HepG2 (cell line): ENCODE measurements at regions not wholly inside any gene's neighbourhood (a gene's known extent, or its start where the extent isn't known, plus 50 kb on each side); places are given as distances from the start of the nearest gene placed in this dataset.
"Not testable (repeated sequence)": the region's sequence is repeated elsewhere in the genome, so short reads cannot be mapped to it uniquely, and the experiment has no call there.

Experiments
- ATAC-seq: fragments of 200-7000 bp; cut with Tn5 transposase; 3 replicates; pipeline ENCODE4 v1.9.1; 2020; ENCODE audit warnings: mild to moderate bottlenecking, moderate library complexity
- BruUV-seq: library from RNA; stranded (reverse); fragments of 400-500 nt; replicated peaks from 2 replicates; lab custom pipeline; 2021; lab: Mats Ljungman, UMichigan
- CTCF ChIA-PET: fragments of 300-600 bp; formaldehyde crosslinking; extraction: SDS; loops from one replicate; lab custom pipeline; 2021; ENCODE audit warnings: low total read pairs, inconsistent platforms, low intra/inter-chr PET ratio; lab: Yijun Ruan, JAX
- POLR2A ChIA-PET: fragments of 350-600 bp; sonication (Branson Sonifier 250); formaldehyde crosslinking; loops from one replicate; lab custom pipeline; 2020; ENCODE audit warnings: antibody characterized with exemption, inconsistent platforms; lab: Yijun Ruan, JAX
- DNase-seq: peaks from one replicate; pipeline ENCODE4 v3.0.0-alpha.2; 2015; ENCODE audit warnings: low spot score
- FAIRE-seq: peaks from 3 replicates; lab custom pipeline; 2011; peaks lifted over from hg19 to GRCh38; lab: Jason Lieb, UNC
- H2AFZ ChIP-seq: one replicate; pipeline ENCODE4 v1.6.1; 2011; ENCODE audit warnings: low read length, inconsistent platforms
- H3K27ac ChIP-seq: fragments of 300-600 bp; 3 replicates; pipeline ENCODE4 v1.8.0; 2011; ENCODE audit warnings: mixed run types, mild to moderate bottlenecking, mixed read lengths, low read length, inconsistent platforms; ENCODE audit not compliant: insufficient read depth; ENCODE audit errors: extremely low read length
- H3K27me3 ChIP-seq, 2 experiments: fragments of 200-600 bp in 1 of 2; 2 replicates in 1 of 2; 3 replicates in 1 of 2; pipeline versions ENCODE4 v1.6.0 to v1.8.0; 2011; ENCODE audit warnings: low read length in 2 of 2, mild to moderate bottlenecking in 2 of 2, moderate library complexity in 2 of 2, inconsistent platforms in 1 of 2; ENCODE audit not compliant: insufficient read depth in 2 of 2, control insufficient read depth in 1 of 2
- H3K36me3 ChIP-seq, 2 experiments: fragments of 200-600 bp in 1 of 2; replicated peaks in 1 of 2; 2 replicates in 1 of 2; 3 replicates in 1 of 2; pipeline versions ENCODE4 v1.5.1 to v1.8.0; 2011; ENCODE audit warnings: low read length in 2 of 2, inconsistent platforms in 1 of 2; ENCODE audit not compliant: insufficient read depth in 2 of 2, control insufficient read depth in 1 of 2
- H3K4me1 ChIP-seq: 2 replicates; pipeline ENCODE4 v1.5.1; 2012; ENCODE audit warnings: low read length, inconsistent platforms; ENCODE audit not compliant: insufficient read depth
- H3K4me2 ChIP-seq: 2 replicates; pipeline ENCODE4 v1.6.0; 2011; ENCODE audit warnings: low read depth, low read length, inconsistent platforms
- H3K4me3 ChIP-seq, 3 experiments: fragments of 200-600 bp in 1 of 3; sonication (generic), shearing (Covaris generic) in 1 of 3; replicated peaks in 1 of 3; 2 replicates each; pipeline ENCODE4 v1.5.1; 2011 to 2016; ENCODE audit warnings: low read length in 3 of 3, inconsistent platforms in 2 of 3, low read depth in 2 of 3, mild to moderate bottlenecking in 2 of 3, control low read depth in 1 of 3, mixed read lengths in 1 of 3; ENCODE audit not compliant: insufficient read depth in 1 of 3
- H3K79me2 ChIP-seq: one replicate; pipeline ENCODE4 v1.6.1; 2011; ENCODE audit warnings: low read length, inconsistent platforms; ENCODE audit not compliant: insufficient read depth
- H3K9ac ChIP-seq: 2 replicates; pipeline ENCODE4 v1.6.0; 2011; ENCODE audit warnings: mild to moderate bottlenecking, low read depth, low read length, inconsistent platforms; ENCODE audit not compliant: insufficient read depth
- H3K9me3 ChIP-seq: 2 replicates; pipeline ENCODE4 v1.5.1; 2012; ENCODE audit warnings: mild to moderate bottlenecking, low read length
- H4K20me1 ChIP-seq: 2 replicates; pipeline ENCODE4 v1.6.0; 2011; ENCODE audit warnings: inconsistent platforms, mild to moderate bottlenecking, low read length, moderate library complexity; ENCODE audit not compliant: insufficient read depth
- WGBS: methylation state at CpG from one replicate; pipeline ENCODE4 v1.1.6; 2017; ENCODE audit warnings: low lambda C conversion rate; 5-methylcytosine and 5-hydroxymethylcytosine counted together
- in situ Hi-C: cut with HindIII; loops from 2 replicates; pipeline ENCODE4 v1.10.0; 2017; ENCODE audit warnings: low pct_unique_long_range_greater_than_20kb; ENCODE audit not compliant: extremely low pct_ligation_motif_present
- intact Hi-C: fragments of 100-400 bp; cut with micrococcal nuclease; formaldehyde crosslinking; loops from one replicate; pipeline ENCODE4 v1.10.0; 2022; ENCODE audit not compliant: unreplicated experiment

DNA sequence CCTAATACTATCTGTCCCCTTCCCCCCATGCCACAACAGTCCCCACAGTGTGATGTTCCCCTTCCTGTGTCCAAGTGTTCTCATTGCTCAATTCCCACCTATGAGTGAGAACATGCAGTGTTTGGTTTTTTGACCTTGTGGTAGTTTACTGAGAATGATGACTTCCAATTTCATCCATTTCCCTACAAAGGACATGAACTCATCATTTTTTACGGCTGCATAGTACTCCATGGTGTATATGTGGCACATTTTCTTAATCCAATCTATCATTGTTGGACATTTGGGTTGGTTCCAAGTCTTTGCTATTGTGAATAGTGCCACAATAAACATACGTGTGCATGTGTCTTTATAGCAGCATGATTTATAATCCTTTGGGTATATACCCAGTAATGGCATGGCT lies 56.9 kb upstream of the SPIN3 start:
- in situ Hi-C loops, BruUV-seq: not testable (repeated sequence)

More for the DNA sequence above, 56.9 kb upstream of the SPIN3 start:
- H3K79me2 ChIP-seq, DNase-seq, H2AFZ ChIP-seq, H3K9me3 ChIP-seq, CTCF ChIA-PET, H3K27me3 ChIP-seq, H3K9ac ChIP-seq, intact Hi-C loops, H4K20me1 ChIP-seq, ATAC-seq, POLR2A ChIA-PET, H3K4me3 ChIP-seq, H3K4me1 ChIP-seq, H3K36me3 ChIP-seq, H3K4me2 ChIP-seq, H3K27ac ChIP-seq: not testable (repeated sequence)
- peak; percentile 34 for FAIRE-seq
- WGBS: 44% methylated on average over 2 of the region's 2 CpGs
